Activated T-cell treated with anti-CD3 and anti-CD28 coated beads, Interleukin-2, amount 50 U/mL, for 4 hours (primary cell): ENCODE measurements at regions not wholly inside any gene's neighbourhood (a gene's known extent, or its start where the extent isn't known, plus 50 kb on each side); places are given as distances from the start of the nearest gene placed in this dataset.

Experiments used
- ATAC-seq, 2 donors: fragments of 200-7000 bp; cut with Tn5 transposase; one replicate each; pipeline ENCODE4 v1.10.0; 2021
- DNase-seq: peaks from one replicate; pipeline ENCODE4 v3.0.0-alpha.2; 2020
- H3K27me3 Mint-ChIP-seq: one replicate; pipeline ENCODE4 v1.8.0; 2021; ENCODE audit warnings: low read depth, mixed read lengths
- H3K36me3 Mint-ChIP-seq: one replicate; pipeline ENCODE4 v1.8.0; 2022; ENCODE audit warnings: mixed read lengths; ENCODE audit not compliant: insufficient read depth
- H3K4me1 Mint-ChIP-seq: one replicate; pipeline ENCODE4 v1.8.0; 2021; ENCODE audit warnings: low read depth, mixed read lengths
- H3K4me3 Mint-ChIP-seq: one replicate; pipeline ENCODE4 v1.8.0; 2021; ENCODE audit warnings: mild to moderate bottlenecking, moderate library complexity, mixed read lengths
- H3K9me3 Mint-ChIP-seq: one replicate; pipeline ENCODE4 v1.8.0; 2021; ENCODE audit warnings: mixed read lengths

DNA sequence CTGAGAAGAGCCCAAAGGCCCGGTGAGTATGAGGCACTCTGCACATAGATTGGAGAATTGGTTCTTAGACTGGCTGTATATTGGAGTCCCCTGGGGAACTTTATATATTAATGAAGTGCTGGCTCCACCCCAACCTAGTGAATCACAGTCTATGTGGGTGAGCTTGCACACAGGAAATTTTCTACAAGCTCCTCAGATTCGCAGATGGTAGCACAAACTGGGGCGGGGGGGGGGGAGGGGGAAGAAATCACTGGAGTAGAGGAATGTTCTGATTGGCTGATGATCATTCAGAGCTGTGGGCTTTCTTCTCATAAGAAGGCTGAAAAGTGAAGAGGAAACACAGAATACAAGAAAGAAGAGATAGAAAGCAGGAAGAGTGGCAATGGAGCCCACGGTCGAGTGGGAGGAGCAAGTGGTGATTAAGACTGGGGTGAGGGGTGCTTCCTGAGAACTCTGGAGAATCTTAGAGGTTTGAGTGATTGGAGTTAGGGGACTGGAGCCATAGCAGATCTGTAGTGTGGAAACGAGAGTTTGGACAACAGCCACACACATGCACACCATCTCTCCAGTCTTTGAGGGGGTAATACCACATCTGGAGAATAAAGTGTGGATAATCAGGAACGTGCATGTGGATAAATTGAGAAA lies 465.9 kb upstream of the DAB1 start:
- Mint-ChIP-seq H3K27me3 (peaks cover 3% of the 10 kb centered on the region), H3K4me3 (no peak overlapping the region), H3K4me1 (no peaks in the 10 kb centered on the region), H3K9me3 (no peaks in the 10 kb centered on the region), H3K36me3 (no peaks in the 10 kb centered on the region)
- ATAC-seq (no peak), DNase-seq (no peak)

DNA sequence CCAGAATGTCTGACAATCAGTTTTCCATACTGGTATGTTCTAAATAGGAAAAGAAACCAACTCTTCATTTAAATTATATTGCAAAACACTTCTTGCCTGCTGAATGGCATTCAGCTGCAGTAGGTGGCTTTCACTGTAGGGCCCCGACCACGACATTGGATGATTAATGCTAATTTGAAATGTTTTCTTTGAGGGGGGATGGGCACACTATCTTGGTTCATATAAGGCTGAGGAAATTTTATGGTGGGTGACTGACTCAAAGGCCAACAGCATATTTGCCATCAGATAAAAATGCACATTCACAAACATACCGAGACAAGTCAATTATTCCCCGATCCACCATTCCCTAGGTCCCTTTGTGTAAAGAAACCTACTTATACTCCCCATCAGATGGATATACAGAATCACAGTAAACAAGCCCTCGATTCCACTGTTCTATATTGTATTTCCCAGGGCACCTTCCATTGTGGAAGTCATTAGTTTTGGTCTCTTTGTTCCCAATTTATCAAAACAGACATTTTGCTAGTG lies 464.2 kb upstream of the DAB1 start:
- no peaks in the 10 kb centered on the region for H3K4me1 Mint-ChIP-seq
- DNase-seq (no peak), ATAC-seq (no peak)
- no peaks in the 10 kb centered on the region for H3K36me3 Mint-ChIP-seq
- peaks cover 3% of the 10 kb centered on the region for H3K27me3 Mint-ChIP-seq
- H3K9me3 Mint-ChIP-seq = no peaks in the 10 kb centered on the region
- H3K4me3 Mint-ChIP-seq = no peak overlapping the region

DNA sequence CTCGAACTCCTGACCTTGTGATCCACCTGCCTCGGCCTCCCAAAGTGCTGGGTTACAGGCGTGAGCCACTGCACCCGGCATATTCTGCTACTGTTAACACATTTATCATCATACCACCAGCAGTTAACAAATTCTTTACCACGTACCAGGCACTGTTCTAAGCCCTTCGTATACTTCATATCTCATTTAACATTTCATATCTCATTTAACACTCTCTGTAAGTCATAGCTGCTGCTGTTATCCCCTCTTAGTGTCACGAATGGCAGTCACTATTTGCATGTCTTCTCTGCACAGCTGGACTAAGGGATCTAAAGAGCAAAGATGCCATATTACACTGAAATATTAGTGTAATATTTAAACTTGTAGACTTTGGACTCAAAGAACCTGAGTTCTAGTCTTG lies 462.5 kb upstream of the DAB1 start:
- H3K9me3 Mint-ChIP-seq = no peaks in the 10 kb centered on the region
- H3K4me1 Mint-ChIP-seq = no peaks in the 10 kb centered on the region
- H3K36me3 Mint-ChIP-seq = no peaks in the 10 kb centered on the region
- peaks cover 3% of the 10 kb centered on the region for H3K27me3 Mint-ChIP-seq
- H3K4me3 Mint-ChIP-seq = no peak overlapping the region
- ATAC-seq (no peak), DNase-seq (no peak)

DNA sequence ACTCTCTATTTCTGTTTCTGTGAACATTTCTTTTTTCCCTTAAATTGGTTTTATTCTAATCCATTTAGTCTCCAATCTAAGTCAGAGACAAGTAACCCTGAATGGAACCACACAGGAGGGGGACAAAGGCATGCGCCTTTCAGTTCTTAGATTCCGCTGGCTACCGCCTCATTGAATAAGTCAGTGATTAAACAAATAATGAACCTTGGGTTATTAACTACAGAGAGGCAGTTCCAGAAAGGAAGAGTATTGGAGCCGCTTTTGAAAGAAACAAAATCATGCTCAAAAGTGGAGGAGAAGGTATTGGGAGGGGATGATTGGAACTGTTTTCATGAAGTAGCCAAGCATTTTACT lies 459.8 kb upstream of the DAB1 start:
- Mint-ChIP-seq H3K27me3 (peaks cover 4% of the 10 kb centered on the region), H3K9me3 (no peaks in the 10 kb centered on the region), H3K36me3 (no peaks in the 10 kb centered on the region), H3K4me3 (no peak overlapping the region), H3K4me1 (no peaks in the 10 kb centered on the region)
- ATAC-seq (no peak), DNase-seq (no peak)

DNA sequence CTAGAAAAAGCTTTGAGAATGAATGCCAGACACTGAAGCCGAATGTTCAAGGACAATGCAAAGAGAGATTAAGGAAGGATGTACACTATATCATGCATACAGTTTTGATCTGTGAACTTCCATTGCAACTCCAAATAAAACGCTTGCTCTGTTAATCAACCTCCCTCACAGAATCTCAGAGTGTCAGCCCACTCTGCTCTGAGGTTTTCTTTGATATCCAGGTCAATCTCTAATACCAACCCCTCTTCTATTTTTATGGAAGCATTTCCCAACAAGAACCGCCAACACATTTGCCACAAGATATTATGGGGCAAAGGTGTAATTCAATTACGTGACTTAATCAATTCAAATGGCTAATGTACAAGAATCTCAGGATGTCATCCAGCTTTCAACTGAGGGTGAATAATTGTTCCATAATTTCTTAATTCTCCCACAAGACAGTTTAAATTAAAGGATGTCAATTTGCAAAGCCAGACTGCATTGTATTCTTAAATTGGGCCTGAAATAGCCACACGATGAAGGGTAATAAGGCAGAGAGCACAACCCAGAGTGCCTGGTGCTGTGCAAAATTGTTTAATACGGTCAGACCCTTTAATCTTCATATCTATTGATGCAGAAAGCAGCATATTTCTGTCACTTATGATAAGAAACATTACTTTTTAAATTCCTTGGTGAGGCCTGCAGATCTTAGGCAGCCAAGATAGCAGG lies 459.2 kb upstream of the DAB1 start:
- H3K27me3 Mint-ChIP-seq = peaks cover 4% of the 10 kb centered on the region
- no peaks in the 10 kb centered on the region for H3K36me3 Mint-ChIP-seq
- H3K4me3 Mint-ChIP-seq = no peak overlapping the region
- no peaks in the 10 kb centered on the region for H3K9me3 Mint-ChIP-seq
- no peak for ATAC-seq
- H3K4me1 Mint-ChIP-seq = no peaks in the 10 kb centered on the region
- no peak for DNase-seq

DNA sequence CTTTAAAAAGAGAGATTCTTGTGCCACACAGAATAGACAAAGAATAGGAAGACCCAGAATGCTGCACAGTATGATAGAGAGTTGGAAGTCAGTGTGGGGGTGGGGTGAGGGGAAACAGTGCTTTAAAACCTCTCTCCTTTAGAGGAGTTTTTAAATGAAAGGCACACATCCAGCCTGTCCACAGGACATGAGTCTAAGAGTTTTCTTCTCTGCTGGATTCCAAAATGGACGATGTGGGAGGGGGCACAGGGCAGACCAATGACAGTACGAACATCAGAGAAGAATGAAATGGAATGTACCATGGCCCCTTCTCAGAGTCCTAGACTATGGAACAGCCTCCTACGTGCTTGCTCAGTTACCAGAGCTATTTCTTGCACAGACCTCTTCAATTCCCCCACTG lies 458.2 kb upstream of the DAB1 start:
- no peaks in the 10 kb centered on the region for H3K4me1 Mint-ChIP-seq
- H3K27me3 Mint-ChIP-seq = peaks cover 4% of the 10 kb centered on the region

DNA sequence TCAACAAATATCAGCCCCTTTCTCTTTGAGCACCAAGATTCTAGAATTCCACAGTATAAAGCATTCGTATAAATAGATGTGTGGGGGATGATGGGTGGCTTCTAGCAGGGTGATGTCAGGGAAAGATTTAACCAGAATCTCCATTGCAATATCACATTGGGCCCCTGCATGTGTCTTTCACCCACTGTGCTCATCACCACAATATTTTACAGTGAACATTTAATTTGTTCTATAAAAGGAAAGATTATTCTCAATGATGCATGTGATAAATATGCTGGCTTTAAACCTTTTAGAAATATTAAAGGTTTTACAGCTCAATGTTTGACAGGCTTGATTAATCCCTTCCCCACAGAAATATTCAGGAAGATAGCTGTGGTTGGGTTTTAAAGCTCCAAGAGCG lies 457.8 kb upstream of the DAB1 start:
- DNase-seq (no peak), ATAC-seq (no peak)
- no peaks in the 10 kb centered on the region for H3K36me3 Mint-ChIP-seq
- no peak overlapping the region for H3K4me3 Mint-ChIP-seq
- peaks cover 4% of the 10 kb centered on the region for H3K27me3 Mint-ChIP-seq
- H3K4me1 Mint-ChIP-seq = no peaks in the 10 kb centered on the region
- H3K9me3 Mint-ChIP-seq = no peaks in the 10 kb centered on the region

More for the DNA sequence above, 458.2 kb upstream of the DAB1 start:
- no peak for DNase-seq
- Mint-ChIP-seq H3K36me3 (no peaks in the 10 kb centered on the region), H3K9me3 (no peaks in the 10 kb centered on the region), H3K4me3 (no peak overlapping the region)
- ATAC-seq = no peak

DNA sequence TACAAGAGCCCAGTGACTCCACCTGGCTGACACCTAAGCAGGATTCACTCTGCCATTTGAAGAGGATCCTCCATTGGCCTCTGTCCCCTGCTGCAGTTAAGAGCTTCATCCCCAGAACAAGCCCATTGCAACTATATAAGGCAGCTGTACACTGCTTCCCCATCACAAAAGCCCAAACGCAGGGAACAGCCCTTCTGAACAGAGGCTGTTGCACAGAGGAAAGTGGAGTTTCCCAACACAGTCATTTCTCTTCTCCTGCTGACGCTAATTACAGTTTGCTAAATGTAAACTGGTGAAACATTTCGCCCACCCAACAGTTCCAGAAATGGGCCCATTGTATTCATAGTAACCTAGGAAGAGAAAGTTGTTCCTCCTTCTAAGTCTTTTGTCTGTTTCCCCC lies 455.8 kb upstream of the DAB1 start:
- peaks cover 4% of the 10 kb centered on the region for H3K27me3 Mint-ChIP-seq
- no peaks in the 10 kb centered on the region for H3K36me3 Mint-ChIP-seq
- DNase-seq = no peak
- H3K9me3 Mint-ChIP-seq = no peaks in the 10 kb centered on the region
- ATAC-seq = no peak
- H3K4me3 Mint-ChIP-seq = no peak overlapping the region
- H3K4me1 Mint-ChIP-seq = no peaks in the 10 kb centered on the region

DNA sequence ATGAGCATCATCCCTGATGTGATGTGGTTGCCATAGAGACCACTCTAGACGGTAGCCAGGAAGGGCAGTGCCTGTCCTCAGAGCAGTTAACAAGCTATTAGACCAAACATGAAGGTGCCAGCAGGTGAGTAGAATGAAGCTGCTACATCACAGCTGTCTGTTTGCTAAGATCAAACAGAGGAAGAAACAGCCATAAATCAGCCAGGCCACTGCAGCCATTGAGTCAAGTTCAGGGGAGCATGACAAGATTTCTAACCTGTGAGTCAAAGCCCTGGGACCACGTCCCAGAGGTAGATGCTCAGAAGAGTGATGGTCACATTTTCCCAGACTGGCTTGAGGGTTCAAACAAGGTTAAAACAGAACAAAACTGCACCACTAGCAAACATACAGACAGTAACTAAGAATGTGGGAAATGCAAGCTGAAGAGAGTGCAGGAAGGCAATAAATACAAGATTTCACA lies 450.6 kb upstream of the DAB1 start:
- H3K4me3 Mint-ChIP-seq = no peak overlapping the region
- no peaks in the 10 kb centered on the region for H3K4me1 Mint-ChIP-seq
- no peaks in the 10 kb centered on the region for H3K9me3 Mint-ChIP-seq
- peaks cover 4% of the 10 kb centered on the region for H3K27me3 Mint-ChIP-seq
- no peak for ATAC-seq
- no peaks in the 10 kb centered on the region for H3K36me3 Mint-ChIP-seq
- no peak for DNase-seq

DNA sequence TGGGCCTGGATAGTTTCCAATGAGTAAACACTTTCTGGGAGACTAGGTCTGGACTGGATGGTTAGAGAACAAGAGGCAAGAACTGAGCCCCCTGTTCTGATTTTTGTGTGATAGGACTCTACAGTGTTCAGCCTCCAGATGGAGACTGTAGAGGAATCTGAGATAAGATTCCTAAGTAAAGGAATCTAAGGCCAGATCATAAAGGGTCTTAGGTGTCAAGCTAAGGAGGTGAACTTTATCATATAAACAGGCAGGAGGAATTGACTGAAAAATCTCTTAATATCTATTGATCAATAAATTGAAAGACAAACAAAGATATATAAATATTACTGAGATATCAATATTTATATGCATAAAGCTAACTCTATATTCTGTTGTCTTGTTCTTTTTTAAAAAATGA lies 449.1 kb upstream of the DAB1 start:
- Mint-ChIP-seq H3K4me3 (no peak overlapping the region), H3K27me3 (no peaks in the 10 kb centered on the region), H3K9me3 (no peaks in the 10 kb centered on the region), H3K4me1 (no peaks in the 10 kb centered on the region), H3K36me3 (no peaks in the 10 kb centered on the region)
- ATAC-seq (no peak), DNase-seq (no peak)

DNA sequence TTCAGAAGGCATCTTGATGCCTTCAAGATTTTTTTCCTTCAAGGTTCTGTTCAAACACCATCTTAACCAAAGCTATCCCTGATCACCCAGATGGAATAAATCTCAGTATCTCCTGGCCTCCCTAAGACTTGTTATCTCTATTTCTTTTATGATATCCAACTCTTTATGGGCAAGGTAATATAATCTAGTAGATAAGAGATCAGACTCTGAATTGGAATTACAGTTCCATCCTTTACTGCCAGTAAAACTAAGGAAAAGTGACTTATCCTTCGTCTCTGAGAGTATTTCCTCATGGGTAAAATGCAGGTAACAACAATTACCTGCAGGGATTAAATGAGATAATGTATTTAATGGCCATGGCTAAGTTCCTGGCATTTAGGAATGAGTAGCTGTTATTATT lies 445.0 kb upstream of the DAB1 start:
- H3K4me1 Mint-ChIP-seq = no peaks in the 10 kb centered on the region
- ATAC-seq (no peak), DNase-seq (no peak)
- H3K4me3 Mint-ChIP-seq = no peak overlapping the region
- H3K27me3 Mint-ChIP-seq = no peaks in the 10 kb centered on the region
- H3K36me3 Mint-ChIP-seq = no peaks in the 10 kb centered on the region
- no peaks in the 10 kb centered on the region for H3K9me3 Mint-ChIP-seq

DNA sequence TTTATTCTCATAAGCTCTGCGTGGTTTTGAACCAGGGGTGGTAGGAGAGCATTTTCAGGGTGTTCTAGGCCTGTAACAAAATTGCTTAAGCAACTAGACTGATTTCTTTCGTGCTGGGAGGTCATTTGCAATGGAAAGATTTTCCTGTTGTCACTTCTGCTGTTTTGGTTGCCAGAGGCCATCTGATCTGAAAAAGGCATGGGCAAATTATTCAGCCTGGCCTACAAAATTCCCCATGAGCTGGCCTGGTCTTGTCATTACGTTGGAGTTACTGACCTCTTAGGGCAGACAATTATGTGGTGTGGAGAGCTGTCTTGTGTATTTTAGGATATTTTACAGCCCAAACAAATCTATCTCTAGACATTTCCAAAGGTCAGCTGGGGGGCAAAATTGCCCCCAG lies 444.4 kb upstream of the DAB1 start:
- no peaks in the 10 kb centered on the region for H3K27me3 Mint-ChIP-seq
- H3K4me3 Mint-ChIP-seq = no peak overlapping the region
- ATAC-seq = no peak
- DNase-seq = no peak
- H3K4me1 Mint-ChIP-seq = no peaks in the 10 kb centered on the region
- H3K36me3 Mint-ChIP-seq = no peaks in the 10 kb centered on the region
- H3K9me3 Mint-ChIP-seq = no peaks in the 10 kb centered on the region

DNA sequence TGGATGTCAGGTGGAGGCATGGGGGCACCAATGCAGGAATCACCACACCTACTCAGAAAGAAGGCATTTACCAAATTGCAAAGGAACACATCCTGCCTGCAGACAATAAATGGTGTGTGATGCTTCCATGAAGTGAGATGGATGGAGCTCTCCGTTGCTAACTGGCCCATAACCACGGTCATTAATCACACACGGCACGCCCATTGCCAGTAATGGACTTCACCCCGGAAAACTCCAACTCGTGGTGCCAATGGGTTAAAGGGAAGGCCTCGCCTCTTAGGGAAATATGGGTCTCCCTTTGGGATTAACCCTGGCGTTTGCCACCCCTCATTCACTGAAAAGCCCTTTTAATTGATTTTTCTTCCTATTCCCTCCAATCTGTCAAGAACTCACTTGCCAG lies 443.1 kb upstream of the DAB1 start:
- Mint-ChIP-seq H3K9me3 (no peaks in the 10 kb centered on the region), H3K4me1 (no peaks in the 10 kb centered on the region), H3K4me3 (no peak overlapping the region), H3K27me3 (no peaks in the 10 kb centered on the region), H3K36me3 (no peaks in the 10 kb centered on the region)
- no peak for DNase-seq
- no peak for ATAC-seq

DNA sequence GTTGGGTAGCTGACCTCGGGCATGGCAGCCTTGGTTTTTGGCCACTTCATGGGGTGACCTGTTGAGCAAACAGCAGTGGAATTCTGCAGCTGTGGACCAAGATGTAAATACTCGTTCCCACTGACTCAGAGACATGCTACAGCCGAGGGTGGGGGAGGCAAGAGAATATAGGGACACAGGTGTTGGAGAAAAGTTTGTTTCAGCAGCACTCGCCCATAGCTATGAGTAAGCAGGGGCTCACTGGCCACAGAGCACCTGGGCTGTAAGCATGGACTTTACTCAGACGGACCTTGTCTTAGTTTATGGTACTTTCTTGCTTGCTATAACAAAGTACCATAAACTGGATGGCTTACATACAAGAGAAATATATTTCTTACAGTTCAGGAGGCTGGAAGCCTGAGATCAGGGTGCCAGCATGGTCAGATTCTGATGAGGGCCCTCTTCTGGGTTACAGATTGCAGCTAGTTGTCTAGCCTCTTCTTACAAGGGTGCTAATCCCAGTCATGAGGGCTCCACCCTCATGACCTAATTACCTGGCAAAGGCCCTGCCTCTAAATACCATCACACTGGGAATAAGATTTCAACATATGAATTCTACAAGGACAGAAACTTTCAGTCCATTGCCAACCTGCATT lies 437.2 kb upstream of the DAB1 start:
- H3K4me1 Mint-ChIP-seq = no peaks in the 10 kb centered on the region
- H3K36me3 Mint-ChIP-seq = no peaks in the 10 kb centered on the region
- ATAC-seq (no peak), DNase-seq (no peak)
- no peaks in the 10 kb centered on the region for H3K9me3 Mint-ChIP-seq
- no peaks in the 10 kb centered on the region for H3K27me3 Mint-ChIP-seq
- no peak overlapping the region for H3K4me3 Mint-ChIP-seq

DNA sequence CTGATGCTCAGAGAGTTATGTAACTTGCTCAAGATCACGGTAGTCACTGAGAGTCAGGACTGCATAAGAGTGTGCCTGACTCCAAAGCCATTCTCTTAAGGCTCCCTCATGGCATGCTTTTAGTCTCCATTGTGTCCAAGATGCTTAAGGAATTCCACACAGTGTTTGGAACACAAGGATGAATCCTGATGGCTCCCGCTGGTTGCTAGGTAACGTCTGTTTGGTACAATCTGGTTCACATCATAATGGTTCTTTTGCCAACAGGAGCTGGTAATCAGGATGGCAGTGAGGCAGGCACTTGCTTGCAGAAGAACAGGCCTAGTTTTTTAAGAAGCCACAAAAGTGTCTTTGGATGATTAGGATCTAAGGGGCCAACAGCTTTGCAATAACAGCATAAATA lies 436.5 kb upstream of the DAB1 start:
- ATAC-seq = no peak
- Mint-ChIP-seq H3K36me3 (no peaks in the 10 kb centered on the region), H3K4me3 (no peak overlapping the region), H3K4me1 (no peaks in the 10 kb centered on the region), H3K9me3 (no peaks in the 10 kb centered on the region), H3K27me3 (no peaks in the 10 kb centered on the region)
- DNase-seq = no peak
